ENCODE measurements at regions not wholly inside any gene's neighbourhood (a gene's known extent, or its start where the extent isn't known, plus 50 kb on each side); places are given as distances from the start of the nearest gene placed in this dataset.

- no peak for DNase-seq (ENCODE audit: low read depth)
- Histone ChIP-seq H3K9me3 (ENCODE audit: control insufficient read depth, low read length) (no peaks in the 10 kb centered on the region), H3K9ac (ENCODE audit: low read length) (no peak overlapping the region)
Observed at GRCh38 chrX:69389101-69389501, 115.0 kb upstream of the NALF2 start.

GRCh38 chrX:69388526-69388925, 115.6 kb upstream of the NALF2 start:
- no peaks in the 10 kb centered on the region for H3K36me3 ChIP-seq (ENCODE audit: control insufficient read depth, insufficient read depth, low read length, severe bottlenecking)
- peaks cover 3% of the 10 kb centered on the region for H3K4me1 ChIP-seq (ENCODE audit: control insufficient read depth, insufficient read depth, low read length)
- no peak overlapping the region for H3K9ac ChIP-seq (ENCODE audit: low read length)
- H3K4me3 ChIP-seq (ENCODE audit: low read length), result no peak overlapping the region
- H3K27me3 ChIP-seq (replicated peaks; ENCODE audit: control insufficient read depth, insufficient read depth, low read length), result peaks cover 76% of the 10 kb centered on the region
- no peaks in the 10 kb centered on the region for H3K9me3 ChIP-seq (ENCODE audit: control insufficient read depth, low read length)
- DNase-seq (ENCODE audit: low read depth), result no peak

More at GRCh38 chrX:69389101-69389501, 115.0 kb upstream of the NALF2 start:
- H3K4me3 ChIP-seq (ENCODE audit: low read length), result no peak overlapping the region
- peaks cover 3% of the 10 kb centered on the region for H3K4me1 ChIP-seq (ENCODE audit: control insufficient read depth, insufficient read depth, low read length)
- H3K27me3 ChIP-seq (replicated peaks; ENCODE audit: control insufficient read depth, insufficient read depth, low read length), result peaks cover 71% of the 10 kb centered on the region
- no peaks in the 10 kb centered on the region for H3K36me3 ChIP-seq (ENCODE audit: control insufficient read depth, insufficient read depth, low read length, severe bottlenecking)

- peaks cover 6% of the 10 kb centered on the region for H3K9me3 ChIP-seq (ENCODE audit: control insufficient read depth, low read length)
- H3K36me3 ChIP-seq (ENCODE audit: control insufficient read depth, insufficient read depth, low read length, severe bottlenecking), result no peaks in the 10 kb centered on the region
- H3K4me3 ChIP-seq (ENCODE audit: low read length), result no peak overlapping the region
- H3K4me1 ChIP-seq (ENCODE audit: control insufficient read depth, insufficient read depth, low read length), result peaks cover 3% of the 10 kb centered on the region
- H3K27me3 ChIP-seq (replicated peaks; ENCODE audit: control insufficient read depth, insufficient read depth, low read length), result peaks cover 76% of the 10 kb centered on the region
- no peak overlapping the region for H3K9ac ChIP-seq (ENCODE audit: low read length)
- DNase-seq (ENCODE audit: low read depth), result peak; percentile 59
Observed at GRCh38 chrX:69387567-69388487, 116.3 kb upstream of the NALF2 start.

- Histone ChIP-seq H3K27me3 (replicated peaks; ENCODE audit: control insufficient read depth, insufficient read depth, low read length) (peaks cover 72% of the 10 kb centered on the region), H3K9ac (ENCODE audit: low read length) (no peak overlapping the region), H3K4me1 (ENCODE audit: control insufficient read depth, insufficient read depth, low read length) (peaks cover 3% of the 10 kb centered on the region), H3K36me3 (ENCODE audit: control insufficient read depth, insufficient read depth, low read length, severe bottlenecking) (no peaks in the 10 kb centered on the region), H3K4me3 (ENCODE audit: low read length) (no peak overlapping the region), H3K9me3 (ENCODE audit: control insufficient read depth, low read length) (peaks cover 6% of the 10 kb centered on the region)
- no peak for DNase-seq (ENCODE audit: low read depth)
Observed at GRCh38 chrX:69386681-69387080, 117.4 kb upstream of the NALF2 start.

GRCh38 chrX:69379412-69379811, 124.7 kb upstream of the NALF2 start:
- no peaks in the 10 kb centered on the region for H3K4me1 ChIP-seq (ENCODE audit: control insufficient read depth, insufficient read depth, low read length)
- H3K4me3 ChIP-seq (ENCODE audit: low read length), result no peak overlapping the region
- peaks cover 49% of the 10 kb centered on the region for H3K9me3 ChIP-seq (ENCODE audit: control insufficient read depth, low read length)
- no peaks in the 10 kb centered on the region for H3K36me3 ChIP-seq (ENCODE audit: control insufficient read depth, insufficient read depth, low read length, severe bottlenecking)
- no peak overlapping the region for H3K9ac ChIP-seq (ENCODE audit: low read length)
- H3K27me3 ChIP-seq (replicated peaks; ENCODE audit: control insufficient read depth, insufficient read depth, low read length), result peaks cover 40% of the 10 kb centered on the region
- DNase-seq (ENCODE audit: low read depth), result no peak

GRCh38 chrX:69374569-69374968, 129.6 kb upstream of the NALF2 start:
- no peak overlapping the region for H3K9ac ChIP-seq (ENCODE audit: low read length)
- no peaks in the 10 kb centered on the region for H3K4me1 ChIP-seq (ENCODE audit: control insufficient read depth, insufficient read depth, low read length)
- DNase-seq (ENCODE audit: low read depth), result no peak
- no peaks in the 10 kb centered on the region for H3K36me3 ChIP-seq (ENCODE audit: control insufficient read depth, insufficient read depth, low read length, severe bottlenecking)
- H3K4me3 ChIP-seq (ENCODE audit: low read length), result no peak overlapping the region
- H3K27me3 ChIP-seq (replicated peaks; ENCODE audit: control insufficient read depth, insufficient read depth, low read length), result peaks cover 17% of the 10 kb centered on the region
- peaks cover 47% of the 10 kb centered on the region for H3K9me3 ChIP-seq (ENCODE audit: control insufficient read depth, low read length)

GRCh38 chrX:69372435-69372834, 131.7 kb upstream of the NALF2 start:
- DNase-seq (ENCODE audit: low read depth), result no peak
- H3K4me3 ChIP-seq (ENCODE audit: low read length), result no peak overlapping the region
- peaks cover 24% of the 10 kb centered on the region for H3K27me3 ChIP-seq (replicated peaks; ENCODE audit: control insufficient read depth, insufficient read depth, low read length)
- no peak overlapping the region for H3K9ac ChIP-seq (ENCODE audit: low read length)
- H3K4me1 ChIP-seq (ENCODE audit: control insufficient read depth, insufficient read depth, low read length), result no peaks in the 10 kb centered on the region
- peaks cover 34% of the 10 kb centered on the region for H3K9me3 ChIP-seq (ENCODE audit: control insufficient read depth, low read length)
- no peaks in the 10 kb centered on the region for H3K36me3 ChIP-seq (ENCODE audit: control insufficient read depth, insufficient read depth, low read length, severe bottlenecking)

GRCh38 chrX:69371159-69371558, 133.0 kb upstream of the NALF2 start:
- no peak overlapping the region for H3K4me3 ChIP-seq (ENCODE audit: low read length)
- H3K4me1 ChIP-seq (ENCODE audit: control insufficient read depth, insufficient read depth, low read length), result no peaks in the 10 kb centered on the region
- no peaks in the 10 kb centered on the region for H3K36me3 ChIP-seq (ENCODE audit: control insufficient read depth, insufficient read depth, low read length, severe bottlenecking)
- H3K9me3 ChIP-seq (ENCODE audit: control insufficient read depth, low read length), result peaks cover 23% of the 10 kb centered on the region
- H3K9ac ChIP-seq (ENCODE audit: low read length), result no peak overlapping the region
- peaks cover 24% of the 10 kb centered on the region for H3K27me3 ChIP-seq (replicated peaks; ENCODE audit: control insufficient read depth, insufficient read depth, low read length)
- no peak for DNase-seq (ENCODE audit: low read depth)

GRCh38 chrX:69369999-69370398, 134.1 kb upstream of the NALF2 start:
- Histone ChIP-seq H3K4me3 (ENCODE audit: low read length) (no peak overlapping the region), H3K9me3 (ENCODE audit: control insufficient read depth, low read length) (peaks cover 11% of the 10 kb centered on the region), H3K9ac (ENCODE audit: low read length) (no peak overlapping the region), H3K36me3 (ENCODE audit: control insufficient read depth, insufficient read depth, low read length, severe bottlenecking) (no peaks in the 10 kb centered on the region), H3K27me3 (replicated peaks; ENCODE audit: control insufficient read depth, insufficient read depth, low read length) (peaks cover 28% of the 10 kb centered on the region), H3K4me1 (ENCODE audit: control insufficient read depth, insufficient read depth, low read length) (peaks cover 7% of the 10 kb centered on the region)
- no peak for DNase-seq (ENCODE audit: low read depth)

GRCh38 chrX:69366183-69366582, 137.9 kb upstream of the NALF2 start:
- Histone ChIP-seq H3K9me3 (ENCODE audit: control insufficient read depth, low read length) (peaks cover 3% of the 10 kb centered on the region), H3K9ac (ENCODE audit: low read length) (no peak overlapping the region), H3K27me3 (replicated peaks; ENCODE audit: control insufficient read depth, insufficient read depth, low read length) (peaks cover 21% of the 10 kb centered on the region), H3K4me1 (ENCODE audit: control insufficient read depth, insufficient read depth, low read length) (peaks cover 28% of the 10 kb centered on the region), H3K4me3 (ENCODE audit: low read length) (no peak overlapping the region), H3K36me3 (ENCODE audit: control insufficient read depth, insufficient read depth, low read length, severe bottlenecking) (no peaks in the 10 kb centered on the region)
- DNase-seq (ENCODE audit: low read depth), result no peak

- Histone ChIP-seq H3K9ac (ENCODE audit: low read length) (no peak overlapping the region), H3K36me3 (ENCODE audit: control insufficient read depth, insufficient read depth, low read length, severe bottlenecking) (no peaks in the 10 kb centered on the region), H3K27me3 (replicated peaks; ENCODE audit: control insufficient read depth, insufficient read depth, low read length) (peaks cover 19% of the 10 kb centered on the region), H3K4me3 (ENCODE audit: low read length) (no peak overlapping the region), H3K4me1 (ENCODE audit: control insufficient read depth, insufficient read depth, low read length) (peaks cover 31% of the 10 kb centered on the region), H3K9me3 (ENCODE audit: control insufficient read depth, low read length) (peaks cover under 1% of the 10 kb centered on the region)
- no peak for DNase-seq (ENCODE audit: low read depth)
Observed at GRCh38 chrX:69365755-69366154, 138.4 kb upstream of the NALF2 start.

All from adipocyte (in vitro differentiated cells).